Transverse colon (tissue), 4 donors: ENCODE measurements at regions not wholly inside any gene's neighbourhood (a gene's known extent, or its start where the extent isn't known, plus 50 kb on each side); places are given as distances from the start of the nearest gene placed in this dataset.

Experiments used
- DNase-seq: peaks from one replicate; pipeline ENCODE4 v3.0.0-alpha.2; 2019
- H3K27ac ChIP-seq, 4 donors: fragments of 200-600 bp; sonication (generic); 2 replicates each; pipeline ENCODE4 v1.5.1; 2016 to 2018; ENCODE audit warnings: inconsistent platforms in 4 of 4
- H3K27me3 ChIP-seq: fragments of 200-600 bp; sonication (generic); 2 replicates; pipeline ENCODE4 v1.5.1; 2017; ENCODE audit warnings: inconsistent platforms
- H3K36me3 ChIP-seq, 4 donors: fragments of 200-600 bp; sonication (generic); 2 replicates each; pipeline ENCODE4 v1.5.1; 2017 to 2019; ENCODE audit warnings: inconsistent platforms in 4 of 4
- H3K4me1 ChIP-seq, 4 donors: fragments of 200-600 bp; sonication (generic); 2 replicates each; pipeline ENCODE4 v1.5.1; 2017 to 2020; ENCODE audit warnings: inconsistent platforms in 4 of 4
- H3K4me3 ChIP-seq, 4 donors: fragments of 200-600 bp; sonication (generic); 1 replicate in 1 of 4; 2 replicates in 3 of 4; pipeline versions ENCODE4 v1.5.1 to v1.6.1; 2017 to 2019; ENCODE audit warnings: inconsistent platforms in 4 of 4
- H3K9me3 ChIP-seq, 2 donors: fragments of 200-600 bp; sonication (generic); 2 replicates each; pipeline ENCODE4 v1.5.1; 2017 to 2019; ENCODE audit warnings: inconsistent platforms in 2 of 2
- CTCF ChIP-seq, 5 experiments: fragments of 200-600 bp in 3 of 5; fragments of 450-650 bp in 2 of 5; sonication (generic) in 3 of 5; IDR thresholded peaks; 1 replicate in 2 of 5; 2 replicates in 3 of 5; pipeline ENCODE4 v1.5.1; 2016 to 2017; ENCODE audit warnings: antibody characterized with exemption in 5 of 5, inconsistent platforms in 3 of 5, mild to moderate bottlenecking in 2 of 5, moderate library complexity in 1 of 5
- EP300 ChIP-seq: sonication (generic); formaldehyde crosslinking; IDR thresholded peaks from one replicate; pipeline ENCODE4 v1.6.1; 2017; ENCODE audit warnings: antibody characterized with exemption, low read depth
- POLR2A ChIP-seq: fragments of 450-650 bp; IDR thresholded peaks from one replicate; pipeline ENCODE4 v1.6.1; 2016; ENCODE audit warnings: antibody characterized with exemption, mild to moderate bottlenecking, moderate library complexity
- POLR2AphosphoS5 ChIP-seq, 3 donors: sonication (generic); formaldehyde crosslinking; IDR thresholded peaks; one replicate each; pipeline ENCODE4 v1.6.1; 2016; ENCODE audit warnings: antibody characterized with exemption in 3 of 3
- WGBS, 2 donors: methylation state at CpG; one replicate each; pipeline ENCODE4 v1.1.5; 2018; ENCODE audit warnings: low coverage in 1 of 2; 5-methylcytosine and 5-hydroxymethylcytosine counted together
- in situ Hi-C, 4 donors: fragments of 200-750 bp; cut with MboI; loops; one replicate each; pipeline versions ENCODE4 v1.15.0 to v1.15.1; 2017; ENCODE audit warnings: low sequenced_read_pairs in 3 of 4, low pct_ligation_motif_present in 1 of 4, low pct_unique_long_range_greater_than_20kb in 1 of 4
- intact Hi-C: fragments of 100-400 bp; cut with DNase I; formaldehyde crosslinking; loops from one replicate; pipeline ENCODE4 v1.15.1; 2023; ENCODE audit warnings: low total_unique reads

- Histone ChIP-seq H3K4me1 (no peaks in the 10 kb centered on the region), H3K27ac (no peak overlapping the region), H3K9me3 (no peaks in the 10 kb centered on the region), H3K4me3 (no peak overlapping the region), H3K36me3 (no peaks in the 10 kb centered on the region), H3K27me3 (no peaks in the 10 kb centered on the region)
- 87 to 90% methylated on average over 3 of the region's 3 CpGs for WGBS, 2 donors
- in situ Hi-C loops (no loop called here), intact Hi-C loops (no loop called here)
- DNase-seq: no peak
- TF ChIP-seq CTCF (IDR thresholded peaks at IDR 0.05): no peak
- TF ChIP-seq POLR2A: no peak
- TF ChIP-seq EP300: no peak
- TF ChIP-seq POLR2AphosphoS5 (IDR thresholded peaks at IDR 0.05): no peak
These were observed 290.3 kb downstream of the EMP1 start for GRCh38 chr12:13486794-13487193.

- intact Hi-C loops (no loop called here), in situ Hi-C loops (no loop called here)
- Histone ChIP-seq H3K36me3 (no peaks in the 10 kb centered on the region), H3K9me3 (no peaks in the 10 kb centered on the region), H3K27ac (no peak overlapping the region), H3K4me1 (no peaks in the 10 kb centered on the region), H3K27me3 (no peaks in the 10 kb centered on the region), H3K4me3 (no peak overlapping the region)
- DNase-seq: no peak
- TF ChIP-seq POLR2AphosphoS5 (IDR thresholded peaks at IDR 0.05): no peak
- TF ChIP-seq POLR2A: no peak
- TF ChIP-seq CTCF (IDR thresholded peaks at IDR 0.05): no peak
- no peak for TF ChIP-seq EP300
- WGBS, 2 donors: 87 to 91% methylated on average over 6 of the region's 6 CpGs
These were observed 282.2 kb downstream of the EMP1 start for GRCh38 chr12:13478650-13479181.

- no peak for TF ChIP-seq CTCF (IDR thresholded peaks at IDR 0.05)
- TF ChIP-seq POLR2A: no peak
- no peak for TF ChIP-seq EP300
- TF ChIP-seq POLR2AphosphoS5 (IDR thresholded peaks at IDR 0.05): no peak
- Histone ChIP-seq H3K27me3 (no peaks in the 10 kb centered on the region), H3K27ac (no peak overlapping the region), H3K36me3 (no peaks in the 10 kb centered on the region), H3K9me3 (no peaks in the 10 kb centered on the region), H3K4me3 (no peak overlapping the region), H3K4me1 (no peaks in the 10 kb centered on the region)
- in situ Hi-C loops (no loop called here), intact Hi-C loops (no loop called here)
- WGBS, 2 donors: 73 to 92% methylated on average over 1 of the region's 1 CpG
- no peak for DNase-seq
These were observed 277.9 kb downstream of the EMP1 start for GRCh38 chr12:13474381-13474780.

- in situ Hi-C loops: no loop called here
- Histone ChIP-seq H3K36me3 (no peaks in the 10 kb centered on the region), H3K27me3 (no peaks in the 10 kb centered on the region), H3K27ac (no peak overlapping the region), H3K4me3 (no peak overlapping the region), H3K9me3 (no peaks in the 10 kb centered on the region), H3K4me1 (no peaks in the 10 kb centered on the region)
- DNase-seq: no peak
- intact Hi-C loops: no loop called here
- TF ChIP-seq CTCF (IDR thresholded peaks at IDR 0.05) (no peak), EP300 (no peak), POLR2AphosphoS5 (IDR thresholded peaks at IDR 0.05) (no peak), POLR2A (no peak)
- 68 to 74% methylated on average over 5 of the region's 5 CpGs for WGBS, 2 donors
These were observed 276.2 kb downstream of the EMP1 start for GRCh38 chr12:13472690-13473089.
